Testis (tissue), 2 donors: ENCODE measurements at regions not wholly inside any gene's neighbourhood (a gene's known extent, or its start where the extent isn't known, plus 50 kb on each side); places are given as distances from the start of the nearest gene placed in this dataset.

ENCODE experiments used
- POLR2A ChIP-seq: fragments of 450-650 bp; IDR thresholded peaks from one replicate; pipeline ENCODE4 v1.6.1; 2017; ENCODE audit warnings: antibody characterized with exemption, mild to moderate bottlenecking, moderate library complexity
- TF ChIP-seq, protein P1 (sequence below), 3 experiments: fragments of 450-650 bp in 2 of 3; fragments of 200-600 bp in 1 of 3; sonication (generic) in 1 of 3; IDR thresholded peaks; one replicate each; pipeline ENCODE4 v1.5.1; 2016 to 2019; ENCODE audit warnings: antibody characterized with exemption in 3 of 3, mild to moderate bottlenecking in 2 of 3, moderate library complexity in 1 of 3

DNA sequence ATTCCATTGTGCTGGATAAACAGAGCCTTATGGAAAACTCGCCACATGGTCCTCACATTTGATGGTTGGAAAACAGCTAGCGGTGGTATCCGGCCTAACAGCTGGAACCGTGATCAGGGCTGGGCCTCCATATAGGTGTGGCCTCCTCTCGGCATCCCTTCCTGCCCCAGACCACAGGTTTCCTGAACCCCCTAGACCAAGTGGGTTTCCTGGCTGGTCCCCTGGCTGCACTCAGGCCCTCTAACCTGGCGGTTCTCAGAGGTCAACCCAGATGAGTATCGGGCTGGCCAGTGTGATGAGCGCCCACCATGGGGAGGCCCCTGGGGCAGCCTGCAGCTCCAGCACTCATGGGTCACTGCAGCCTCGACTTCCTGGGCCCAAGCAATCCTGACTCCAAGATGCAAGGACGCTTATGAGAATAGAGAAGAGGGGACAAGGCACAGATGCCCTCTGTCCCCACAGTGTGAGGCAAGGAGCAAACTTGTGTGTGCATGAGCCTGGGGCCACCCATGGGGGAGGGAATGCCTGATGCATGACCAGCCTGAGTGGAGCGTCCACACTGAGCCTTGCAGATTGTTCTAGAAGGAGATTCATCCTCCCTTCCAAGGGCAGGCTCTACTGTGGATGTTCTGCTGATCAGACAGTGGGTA, 53.4 kb upstream of the WNT7B start:
- TF ChIP-seq, protein P1, sequence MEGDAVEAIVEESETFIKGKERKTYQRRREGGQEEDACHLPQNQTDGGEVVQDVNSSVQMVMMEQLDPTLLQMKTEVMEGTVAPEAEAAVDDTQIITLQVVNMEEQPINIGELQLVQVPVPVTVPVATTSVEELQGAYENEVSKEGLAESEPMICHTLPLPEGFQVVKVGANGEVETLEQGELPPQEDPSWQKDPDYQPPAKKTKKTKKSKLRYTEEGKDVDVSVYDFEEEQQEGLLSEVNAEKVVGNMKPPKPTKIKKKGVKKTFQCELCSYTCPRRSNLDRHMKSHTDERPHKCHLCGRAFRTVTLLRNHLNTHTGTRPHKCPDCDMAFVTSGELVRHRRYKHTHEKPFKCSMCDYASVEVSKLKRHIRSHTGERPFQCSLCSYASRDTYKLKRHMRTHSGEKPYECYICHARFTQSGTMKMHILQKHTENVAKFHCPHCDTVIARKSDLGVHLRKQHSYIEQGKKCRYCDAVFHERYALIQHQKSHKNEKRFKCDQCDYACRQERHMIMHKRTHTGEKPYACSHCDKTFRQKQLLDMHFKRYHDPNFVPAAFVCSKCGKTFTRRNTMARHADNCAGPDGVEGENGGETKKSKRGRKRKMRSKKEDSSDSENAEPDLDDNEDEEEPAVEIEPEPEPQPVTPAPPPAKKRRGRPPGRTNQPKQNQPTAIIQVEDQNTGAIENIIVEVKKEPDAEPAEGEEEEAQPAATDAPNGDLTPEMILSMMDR (IDR thresholded peaks at IDR 0.05), result no peak
- no peak for TF ChIP-seq POLR2A
